T-helper 1 cell treated with Interleukin-12 subunit alpha and Interleukin-12 subunit beta and Interleukin-4 antibody, amounts not matched to agents 30 μg/mL and 1 μg/mL, for 36 hours (primary cell): ENCODE measurements at regions not wholly inside any gene's neighbourhood (a gene's known extent, or its start where the extent isn't known, plus 50 kb on each side); places are given as distances from the start of the nearest gene placed in this dataset.

Experiments used
- H3K27ac Mint-ChIP-seq: one replicate; pipeline ENCODE4 v1.8.0; 2021; ENCODE audit warnings: mild to moderate bottlenecking, mixed read lengths
- H3K27me3 Mint-ChIP-seq: one replicate; pipeline ENCODE4 v1.8.0; 2021; ENCODE audit warnings: low read depth, mixed read lengths
- H3K36me3 Mint-ChIP-seq: one replicate; pipeline ENCODE4 v1.8.0; 2021; ENCODE audit warnings: low read depth, mixed read lengths
- H3K4me1 Mint-ChIP-seq: one replicate; pipeline ENCODE4 v1.8.0; 2021; ENCODE audit warnings: low read depth, mixed read lengths
- H3K4me3 Mint-ChIP-seq: one replicate; pipeline ENCODE4 v1.8.0; 2021; ENCODE audit warnings: mild to moderate bottlenecking, moderate library complexity, mixed read lengths
- H3K9me3 Mint-ChIP-seq: one replicate; pipeline ENCODE4 v1.8.0; 2021; ENCODE audit warnings: mixed read lengths

DNA sequence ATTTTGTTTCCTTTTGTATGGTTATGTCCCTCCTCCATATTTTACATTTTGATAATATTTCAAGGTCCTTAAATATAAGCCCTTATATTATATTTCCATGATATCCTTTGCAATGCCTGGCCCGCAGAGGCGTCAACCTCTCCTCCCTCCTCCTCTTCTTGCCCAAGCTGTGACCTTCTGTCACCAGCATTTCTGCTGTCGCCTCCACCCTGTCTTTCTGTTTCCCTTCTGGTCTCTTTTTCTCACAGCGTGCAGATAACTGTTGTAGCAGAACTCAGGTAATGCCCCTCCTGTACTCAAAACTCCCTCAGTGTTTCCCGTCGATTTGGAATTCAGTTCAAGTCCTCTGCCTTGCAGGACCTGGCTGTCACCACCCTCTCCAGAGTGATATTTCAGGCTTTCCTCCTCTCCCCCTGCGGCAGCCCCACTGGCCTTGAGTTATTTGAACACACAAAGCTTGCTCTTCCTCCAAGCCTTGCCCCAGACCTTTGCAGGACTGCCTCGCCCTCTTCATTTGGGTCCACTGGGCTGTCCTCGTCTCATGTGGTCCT lies 709.3 kb downstream of the DCDC2C start:
- Mint-ChIP-seq H3K27me3 (no peaks in the 10 kb centered on the region), H3K4me3 (no peak overlapping the region), H3K4me1 (no peaks in the 10 kb centered on the region), H3K9me3 (peaks cover 28% of the 10 kb centered on the region), H3K27ac (no peak overlapping the region), H3K36me3 (no peaks in the 10 kb centered on the region)

DNA sequence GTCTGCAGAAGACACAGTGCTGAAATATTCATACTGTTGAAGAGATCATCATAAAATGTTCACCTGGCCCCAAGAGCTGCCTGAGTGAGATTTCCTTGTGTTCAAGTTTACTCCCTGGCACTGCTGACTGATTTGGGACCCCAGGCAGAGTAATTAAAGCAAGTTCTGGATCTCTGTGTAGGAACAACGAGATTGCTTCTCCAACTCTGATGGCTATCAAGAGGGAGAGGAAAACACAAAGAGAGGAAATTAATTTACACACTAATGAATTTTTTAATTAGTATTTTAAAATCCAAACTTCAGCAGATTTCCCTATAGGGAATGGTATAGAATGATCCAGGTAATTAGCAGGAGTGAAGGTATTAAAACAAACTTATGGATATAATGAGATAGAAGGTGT lies 711.8 kb downstream of the DCDC2C start:
- Mint-ChIP-seq H3K27me3 (no peaks in the 10 kb centered on the region), H3K36me3 (no peaks in the 10 kb centered on the region), H3K27ac (no peak overlapping the region), H3K4me1 (no peaks in the 10 kb centered on the region), H3K4me3 (no peak overlapping the region), H3K9me3 (peaks cover 36% of the 10 kb centered on the region)

DNA sequence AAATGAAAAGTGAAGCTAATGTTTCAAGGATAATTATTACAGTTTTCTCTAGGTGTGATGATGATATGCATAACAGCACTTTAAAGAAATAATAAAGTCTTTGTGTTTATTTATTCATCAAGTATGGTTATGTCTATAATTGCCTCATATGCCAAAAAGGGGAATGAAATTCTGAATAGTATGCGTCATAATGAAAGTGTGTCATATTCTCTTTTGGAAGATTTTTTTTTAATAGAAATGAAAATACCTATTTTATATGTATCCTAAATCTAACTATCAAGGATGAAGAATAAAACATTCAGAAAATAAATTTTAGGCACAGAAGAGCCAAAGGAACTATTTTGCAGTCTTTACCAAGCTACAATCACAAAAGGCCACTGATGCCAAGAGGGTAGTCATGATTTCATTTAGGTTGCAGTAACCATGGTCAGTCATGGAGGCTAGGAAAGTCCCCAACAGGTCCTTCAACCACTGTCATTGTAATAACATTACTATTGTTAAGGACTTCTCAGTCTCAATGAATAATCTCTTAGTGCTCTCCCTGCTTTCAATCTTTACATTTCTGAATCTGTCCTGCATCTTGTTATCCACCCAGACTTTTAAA lies 712.5 kb downstream of the DCDC2C start:
- Mint-ChIP-seq H3K27ac (no peak overlapping the region), H3K9me3 (peaks cover 31% of the 10 kb centered on the region), H3K27me3 (no peaks in the 10 kb centered on the region), H3K4me3 (no peak overlapping the region), H3K4me1 (no peaks in the 10 kb centered on the region), H3K36me3 (no peaks in the 10 kb centered on the region)

DNA sequence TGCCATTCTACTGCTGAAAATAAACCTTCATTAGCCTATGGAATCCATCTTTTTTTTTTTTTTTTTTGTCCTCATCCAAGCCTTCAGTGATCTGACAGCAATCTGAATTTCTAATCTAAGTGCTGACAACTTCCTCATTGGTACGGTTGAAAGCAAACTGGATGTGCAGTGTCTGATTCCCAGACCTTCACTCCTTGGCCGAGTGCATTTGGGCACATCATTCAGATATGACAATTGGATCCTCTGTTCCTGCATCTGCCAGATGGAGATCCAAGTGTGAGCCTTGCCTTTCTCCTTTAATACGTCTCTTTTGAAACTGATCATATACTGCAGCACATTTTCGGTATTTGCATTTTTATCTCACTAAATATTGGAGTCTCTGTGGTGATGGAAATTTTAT lies 713.1 kb downstream of the DCDC2C start:
- Mint-ChIP-seq H3K36me3 (no peaks in the 10 kb centered on the region), H3K4me3 (no peak overlapping the region), H3K4me1 (no peaks in the 10 kb centered on the region), H3K9me3 (peaks cover 31% of the 10 kb centered on the region), H3K27ac (no peak overlapping the region), H3K27me3 (no peaks in the 10 kb centered on the region)

DNA sequence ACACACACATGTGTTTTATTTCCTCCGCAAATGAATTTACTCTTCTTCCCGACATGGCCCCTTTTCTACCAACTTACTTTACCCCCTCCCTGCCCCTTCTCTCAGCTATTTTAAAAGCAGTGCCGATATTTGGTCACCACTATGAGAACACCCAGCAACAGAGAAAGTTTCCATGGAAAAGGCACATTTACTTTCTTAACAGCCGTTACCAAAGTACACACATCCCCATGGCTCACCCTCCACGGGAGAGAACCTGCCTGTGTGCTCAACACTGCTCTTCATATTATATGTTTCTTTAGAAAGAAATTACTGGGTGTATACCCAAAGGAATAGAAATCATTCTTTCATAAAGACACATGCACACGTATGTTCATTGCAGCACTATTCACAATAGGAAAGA lies 714.4 kb downstream of the DCDC2C start:
- Mint-ChIP-seq H3K9me3 (peaks cover 24% of the 10 kb centered on the region), H3K4me3 (no peak overlapping the region), H3K36me3 (no peaks in the 10 kb centered on the region), H3K27ac (no peak overlapping the region), H3K4me1 (no peaks in the 10 kb centered on the region), H3K27me3 (no peaks in the 10 kb centered on the region)

DNA sequence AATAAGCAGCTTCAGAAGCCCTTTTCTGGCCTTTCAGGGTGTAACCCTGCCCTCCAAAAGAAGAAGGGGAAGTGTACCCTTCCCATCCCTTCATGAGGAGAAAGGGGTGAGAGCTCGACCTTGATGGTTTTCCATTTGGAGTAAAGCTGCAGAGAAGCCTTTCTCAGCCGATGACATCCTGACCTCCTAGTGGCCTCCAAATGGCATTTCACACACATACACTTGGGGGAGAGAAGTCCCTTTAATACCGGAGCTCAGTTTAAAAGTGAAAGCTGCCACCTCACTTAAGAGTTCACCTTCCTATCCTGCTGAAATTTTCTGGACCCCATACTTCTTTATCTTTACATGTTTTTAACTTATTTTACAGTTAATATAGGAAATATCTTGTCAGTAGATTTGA lies 716.7 kb downstream of the DCDC2C start:
- H3K4me3 Mint-ChIP-seq: no peak overlapping the region
- H3K4me1 Mint-ChIP-seq: no peaks in the 10 kb centered on the region
- H3K27me3 Mint-ChIP-seq: no peaks in the 10 kb centered on the region
- peaks cover 23% of the 10 kb centered on the region for H3K9me3 Mint-ChIP-seq
- no peaks in the 10 kb centered on the region for H3K36me3 Mint-ChIP-seq
- H3K27ac Mint-ChIP-seq: no peak overlapping the region

DNA sequence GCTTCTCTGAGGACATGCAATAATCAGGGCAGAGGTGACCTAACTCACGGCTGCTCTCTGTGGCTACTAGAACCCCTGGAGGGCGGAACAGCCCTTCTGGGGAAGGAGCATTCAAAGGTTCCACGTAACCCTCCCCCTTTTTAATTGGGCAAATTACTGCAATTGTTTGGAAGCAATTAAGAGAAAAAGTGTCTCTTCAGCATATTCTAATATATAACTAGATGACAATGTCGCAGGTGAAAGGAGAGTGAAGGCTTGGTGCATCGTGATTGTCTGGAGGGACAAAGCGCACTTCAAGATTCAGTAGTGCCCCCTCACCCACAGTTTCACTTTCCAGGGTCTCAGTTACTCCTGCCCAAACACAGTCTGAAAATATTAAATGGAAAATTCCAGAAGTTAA lies 720.8 kb downstream of the DCDC2C start:
- Mint-ChIP-seq H3K4me1 (no peaks in the 10 kb centered on the region), H3K27ac (no peak overlapping the region), H3K9me3 (peaks cover 4% of the 10 kb centered on the region), H3K27me3 (no peaks in the 10 kb centered on the region), H3K36me3 (no peaks in the 10 kb centered on the region), H3K4me3 (no peak overlapping the region)

DNA sequence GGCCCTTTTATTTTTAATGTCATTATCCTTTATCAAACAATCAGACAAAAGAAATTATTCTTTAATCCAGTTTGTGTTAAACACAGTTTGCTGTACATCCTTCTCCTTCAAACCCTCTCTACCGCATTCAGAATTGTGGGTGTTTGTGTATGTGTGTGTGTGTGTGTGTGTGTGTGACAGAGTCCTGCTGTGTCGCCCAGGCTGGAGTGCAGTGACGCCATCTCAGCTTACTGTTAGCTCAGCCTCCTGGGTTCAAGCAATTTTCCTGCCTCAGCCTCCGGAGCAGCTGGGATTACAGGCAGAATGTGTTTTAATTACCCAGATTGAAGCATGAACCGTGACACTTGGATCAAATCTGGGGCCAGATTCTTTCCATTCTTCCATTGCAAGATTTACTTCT lies 723.7 kb downstream of the DCDC2C start:
- Mint-ChIP-seq H3K4me1 (no peaks in the 10 kb centered on the region), H3K27me3 (no peaks in the 10 kb centered on the region), H3K27ac (no peak overlapping the region), H3K4me3 (no peak overlapping the region), H3K36me3 (no peaks in the 10 kb centered on the region), H3K9me3 (peaks cover 7% of the 10 kb centered on the region)

DNA sequence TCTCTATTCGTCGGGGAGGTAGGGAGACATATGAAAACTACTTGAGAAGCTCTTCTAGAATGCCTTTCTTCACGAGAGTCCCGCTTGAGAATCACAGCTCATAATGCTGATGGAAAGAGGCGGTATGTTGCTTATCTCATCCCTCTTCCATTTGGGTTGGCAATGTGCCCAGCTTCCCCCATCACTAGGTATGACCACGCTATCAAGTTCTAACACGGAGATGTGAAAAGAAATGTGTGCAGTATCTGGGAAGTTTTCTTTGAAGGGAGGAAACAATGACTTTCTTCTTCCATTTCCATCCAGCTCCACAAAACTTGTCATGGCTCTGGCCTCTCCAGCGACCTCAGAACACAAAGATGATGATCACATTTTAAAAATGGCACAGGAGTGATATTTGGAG lies 742.4 kb downstream of the DCDC2C start:
- Mint-ChIP-seq H3K36me3 (no peaks in the 10 kb centered on the region), H3K27me3 (no peaks in the 10 kb centered on the region), H3K27ac (no peak overlapping the region), H3K4me3 (no peak overlapping the region), H3K4me1 (no peaks in the 10 kb centered on the region), H3K9me3 (no peaks in the 10 kb centered on the region)

DNA sequence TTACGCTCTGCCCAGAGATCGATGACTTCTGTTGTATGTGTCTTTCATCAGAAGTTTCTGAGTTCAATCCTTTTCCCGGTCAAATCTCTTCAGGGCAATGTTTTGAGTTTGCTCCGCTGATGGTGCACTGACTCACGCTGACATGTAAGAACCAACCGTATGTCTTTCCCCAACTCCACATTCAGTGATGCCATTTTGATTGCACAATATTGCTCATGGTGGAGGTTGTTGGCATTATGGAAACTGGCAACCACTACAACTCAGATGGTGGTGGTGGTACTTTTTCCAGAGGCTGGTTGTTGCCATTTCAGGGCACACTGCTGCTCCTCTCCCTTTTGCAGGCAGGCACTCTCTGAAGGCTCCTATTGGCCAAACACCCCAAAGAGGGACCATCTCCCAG lies 751.5 kb downstream of the DCDC2C start:
- H3K27me3 Mint-ChIP-seq: no peaks in the 10 kb centered on the region
- H3K4me1 Mint-ChIP-seq: no peaks in the 10 kb centered on the region
- peaks cover 10% of the 10 kb centered on the region for H3K9me3 Mint-ChIP-seq
- no peaks in the 10 kb centered on the region for H3K36me3 Mint-ChIP-seq
- no peak overlapping the region for H3K27ac Mint-ChIP-seq
- H3K4me3 Mint-ChIP-seq: no peak overlapping the region

DNA sequence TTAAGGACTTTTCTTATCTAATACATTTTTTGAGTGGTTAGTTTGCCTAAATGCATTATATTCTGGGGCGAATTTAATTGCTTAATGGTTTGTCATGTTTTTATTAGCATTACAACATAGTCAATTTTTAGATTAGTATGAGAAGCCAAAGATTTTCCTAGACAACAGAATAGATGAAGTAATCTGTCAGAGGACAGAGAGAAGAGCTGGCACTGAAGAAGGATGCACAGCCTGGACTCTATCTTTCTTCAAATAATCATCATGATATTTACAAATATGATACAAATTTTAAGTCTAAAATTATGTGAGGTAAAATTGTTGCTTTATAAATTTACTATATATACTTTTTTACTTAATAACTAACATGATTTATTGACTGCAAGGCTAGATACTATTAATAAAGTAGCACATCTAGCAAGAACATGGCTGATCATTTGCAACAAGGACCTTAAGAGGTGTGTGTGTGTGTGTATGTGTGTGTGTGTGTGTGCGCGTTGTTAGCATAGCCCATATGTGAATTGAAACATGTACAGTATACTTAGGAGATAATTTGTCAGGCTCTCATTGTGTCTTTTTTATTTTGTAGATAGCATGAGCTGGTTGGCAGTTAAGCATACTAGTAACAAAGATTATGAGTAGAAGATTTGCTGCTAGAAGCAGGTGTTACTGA lies 752.2 kb downstream of the DCDC2C start:
- Mint-ChIP-seq H3K36me3 (no peaks in the 10 kb centered on the region), H3K27ac (no peak overlapping the region), H3K27me3 (no peaks in the 10 kb centered on the region), H3K4me1 (no peaks in the 10 kb centered on the region), H3K4me3 (no peak overlapping the region), H3K9me3 (peaks cover 10% of the 10 kb centered on the region)

DNA sequence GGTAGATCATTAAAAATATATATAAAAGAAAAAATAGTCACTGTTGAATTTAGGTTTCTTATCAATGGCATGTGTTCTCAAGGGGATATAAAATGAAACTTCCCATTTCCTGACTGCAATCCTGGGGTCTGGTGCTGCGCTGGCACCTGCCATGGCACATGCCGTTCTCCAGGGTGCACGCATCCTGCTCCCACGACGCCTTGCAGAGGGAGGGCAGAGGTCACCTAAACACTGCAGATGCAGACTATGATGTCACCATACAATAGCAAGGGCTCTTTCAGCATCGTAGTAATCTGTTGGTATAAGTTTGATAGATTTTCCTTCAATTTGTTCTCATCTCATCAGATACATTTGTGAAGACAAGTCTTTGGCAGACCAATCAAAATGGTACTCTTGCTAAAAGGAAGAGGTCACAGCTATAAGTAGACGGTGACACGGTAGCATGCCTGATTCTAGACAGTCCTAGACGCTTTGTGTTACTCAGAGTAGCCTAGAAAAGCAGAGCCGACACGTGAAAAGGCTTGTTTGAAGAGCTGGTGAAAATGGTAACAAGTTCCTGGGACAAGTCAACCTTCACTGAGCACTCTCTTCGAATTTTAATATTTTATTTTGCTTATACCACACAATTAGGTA lies 761.4 kb downstream of the DCDC2C start:
- Mint-ChIP-seq H3K9me3 (peaks cover 11% of the 10 kb centered on the region), H3K27me3 (no peaks in the 10 kb centered on the region), H3K4me1 (no peaks in the 10 kb centered on the region), H3K27ac (no peak overlapping the region), H3K36me3 (no peaks in the 10 kb centered on the region), H3K4me3 (no peak overlapping the region)

DNA sequence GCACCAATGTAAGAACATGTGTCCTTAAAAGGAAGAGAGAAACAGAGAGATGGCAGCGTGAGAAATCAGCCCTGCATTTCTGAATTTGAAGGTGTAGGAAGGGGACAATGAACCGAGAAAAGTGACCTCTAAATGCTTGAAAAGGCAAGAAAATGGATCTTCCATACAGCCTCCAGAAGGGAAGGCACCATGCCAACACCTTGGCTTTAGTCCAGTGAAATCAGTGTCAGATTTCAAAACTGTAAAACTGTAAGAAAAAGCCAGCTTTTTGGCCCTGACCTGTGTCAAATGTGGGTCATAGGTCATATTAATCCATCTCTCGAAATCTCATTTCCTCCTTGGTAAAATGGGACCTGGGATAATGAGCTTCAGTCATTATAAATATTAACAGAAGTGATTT lies 762.3 kb downstream of the DCDC2C start:
- H3K9me3 Mint-ChIP-seq: peaks cover 13% of the 10 kb centered on the region
- H3K4me3 Mint-ChIP-seq: no peak overlapping the region
- H3K4me1 Mint-ChIP-seq: no peaks in the 10 kb centered on the region
- no peaks in the 10 kb centered on the region for H3K27me3 Mint-ChIP-seq
- no peak overlapping the region for H3K27ac Mint-ChIP-seq
- no peaks in the 10 kb centered on the region for H3K36me3 Mint-ChIP-seq

DNA sequence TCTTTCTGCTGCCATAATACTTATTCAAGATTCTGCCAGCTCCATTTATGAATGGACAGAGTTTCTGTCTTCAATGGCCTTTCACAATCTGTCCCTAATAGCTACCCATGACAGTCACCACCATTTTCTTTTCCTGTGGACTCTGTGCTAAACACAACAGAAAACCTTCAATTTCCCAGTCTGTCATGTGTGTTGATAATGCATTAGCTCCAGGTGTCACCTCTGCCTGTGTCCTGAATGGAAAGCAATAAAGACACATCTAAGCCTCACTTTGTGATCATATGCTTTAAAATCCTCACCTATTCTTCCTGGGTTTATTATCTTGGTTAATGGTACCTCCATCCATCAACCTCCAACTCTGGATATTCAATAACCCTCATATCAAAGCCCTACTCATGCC lies 772.2 kb downstream of the DCDC2C start:
- Mint-ChIP-seq H3K36me3 (no peaks in the 10 kb centered on the region), H3K27me3 (no peaks in the 10 kb centered on the region), H3K9me3 (peaks cover 20% of the 10 kb centered on the region), H3K27ac (no peak overlapping the region), H3K4me1 (no peaks in the 10 kb centered on the region), H3K4me3 (no peak overlapping the region)

DNA sequence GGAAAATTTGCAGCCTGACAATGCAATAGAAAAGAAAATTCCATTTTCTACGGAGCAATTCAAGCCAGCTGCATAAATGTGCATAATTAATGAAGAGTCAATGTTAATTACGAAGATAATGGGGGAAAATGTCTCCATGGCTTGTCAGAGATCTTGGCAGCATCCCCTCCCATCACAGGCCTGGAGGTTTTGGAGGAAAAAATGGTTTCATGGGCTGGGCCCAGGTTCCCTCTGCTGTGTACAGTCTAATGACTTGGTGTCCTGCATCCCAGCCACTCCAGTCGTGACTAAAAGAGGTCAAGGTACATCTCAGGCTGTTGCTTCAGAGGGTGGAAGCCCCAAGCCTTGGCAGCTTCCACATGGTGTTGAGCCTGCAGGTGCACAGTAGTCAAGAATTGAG lies 779.7 kb downstream of the DCDC2C start:
- no peaks in the 10 kb centered on the region for H3K4me1 Mint-ChIP-seq
- H3K9me3 Mint-ChIP-seq: peaks cover 36% of the 10 kb centered on the region
- no peak overlapping the region for H3K4me3 Mint-ChIP-seq
- H3K27ac Mint-ChIP-seq: no peak overlapping the region
- H3K27me3 Mint-ChIP-seq: no peaks in the 10 kb centered on the region
- no peaks in the 10 kb centered on the region for H3K36me3 Mint-ChIP-seq
